Immature natural killer cell (primary cell): ENCODE measurements at regions not wholly inside any gene's neighbourhood (a gene's known extent, or its start where the extent isn't known, plus 50 kb on each side); places are given as distances from the start of the nearest gene placed in this dataset.

Source experiments
- DNase-seq, 3 donors: peaks; one replicate each; pipeline ENCODE4 v3.0.0; 2022; ENCODE audit warnings: mixed read lengths in 1 of 3
- H3K27ac Mint-ChIP-seq, 6 donors: one replicate each; pipeline ENCODE4 v1.8.0; 2020; ENCODE audit warnings: mixed read lengths in 6 of 6, mild to moderate bottlenecking in 5 of 6, inconsistent platforms in 4 of 6, moderate library complexity in 3 of 6
- H3K27me3 Mint-ChIP-seq, 3 donors: one replicate each; pipeline ENCODE4 v1.8.0; 2020 to 2021; ENCODE audit warnings: low read depth in 3 of 3, mild to moderate bottlenecking in 3 of 3, mixed read lengths in 3 of 3, moderate library complexity in 3 of 3, inconsistent platforms in 1 of 3
- H3K36me3 Mint-ChIP-seq, 3 donors: one replicate each; pipeline ENCODE4 v1.8.0; 2020; ENCODE audit warnings: mixed read lengths in 3 of 3, inconsistent platforms in 2 of 3, mild to moderate bottlenecking in 2 of 3
- H3K4me1 Mint-ChIP-seq, 2 donors: one replicate each; pipeline ENCODE4 v1.8.0; 2020; ENCODE audit warnings: inconsistent platforms in 2 of 2, mild to moderate bottlenecking in 2 of 2, mixed read lengths in 2 of 2, moderate library complexity in 1 of 2
- H3K4me3 Mint-ChIP-seq, 5 donors: one replicate each; pipeline ENCODE4 v1.8.0; 2020; ENCODE audit warnings: mild to moderate bottlenecking in 5 of 5, mixed read lengths in 5 of 5, inconsistent platforms in 3 of 5, moderate library complexity in 3 of 5
- H3K9me3 Mint-ChIP-seq, 6 donors: one replicate each; pipeline ENCODE4 v1.8.0; 2020; ENCODE audit warnings: mild to moderate bottlenecking in 6 of 6, mixed read lengths in 6 of 6, inconsistent platforms in 4 of 6, moderate library complexity in 3 of 6

DNA sequence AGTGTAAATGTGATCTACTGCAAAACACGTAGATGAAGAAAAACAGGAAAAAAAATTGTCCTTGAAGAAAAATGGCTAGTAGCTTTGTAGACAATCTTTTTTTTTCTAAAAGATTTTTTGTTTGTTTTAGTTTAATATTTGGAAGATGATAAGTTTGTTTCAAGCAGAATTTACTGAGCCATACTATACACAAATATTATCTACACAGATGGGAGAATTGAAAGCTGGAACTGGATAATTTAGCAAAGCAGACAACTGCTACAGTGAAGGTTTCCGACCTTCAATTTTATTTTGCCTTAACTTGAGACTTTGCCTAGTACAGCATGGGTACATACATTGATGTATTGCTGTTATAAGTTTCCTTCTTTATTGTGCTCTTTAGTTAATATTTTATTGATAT lies 313.0 kb upstream of the PDGFD start:
- DNase-seq: no peak
- Mint-ChIP-seq H3K9me3 (peaks cover 0 to 9% (median 4%) of the 10 kb centered on the region in 6 donors), H3K4me3 (no peak overlapping the region), H3K4me1 (no peaks in the 10 kb centered on the region), H3K27me3 (peaks cover 2 to 4% (median 3%) of the 10 kb centered on the region in 3 donors), H3K36me3 (no peaks in the 10 kb centered on the region), H3K27ac (no peak overlapping the region)

DNA sequence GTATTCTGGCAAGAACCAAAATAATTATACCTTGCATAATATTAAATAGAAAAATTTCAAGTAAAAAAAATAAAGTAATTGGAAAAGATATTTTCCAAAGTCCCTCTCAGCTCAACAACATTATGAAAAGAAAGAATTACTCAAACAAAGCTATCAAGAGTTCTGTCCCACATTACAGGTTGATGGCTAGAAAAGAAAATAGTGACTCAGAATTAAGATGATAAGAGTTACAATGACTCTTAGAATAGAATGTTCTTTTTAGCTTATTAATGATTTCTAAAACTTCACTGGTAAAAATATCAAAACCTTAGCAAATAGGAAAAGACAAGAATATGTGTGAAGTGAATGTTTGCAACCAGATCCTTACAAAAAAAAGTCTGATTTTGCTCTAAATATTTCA lies 312.5 kb upstream of the PDGFD start:
- no peak for DNase-seq
- H3K4me3 Mint-ChIP-seq: no peak overlapping the region
- peaks cover 2 to 4% (median 3%) of the 10 kb centered on the region in 3 donors for H3K27me3 Mint-ChIP-seq
- no peak overlapping the region for H3K27ac Mint-ChIP-seq
- H3K4me1 Mint-ChIP-seq: no peaks in the 10 kb centered on the region
- no peaks in the 10 kb centered on the region for H3K36me3 Mint-ChIP-seq
- peaks cover 0 to 6% (median 2%) of the 10 kb centered on the region in 6 donors for H3K9me3 Mint-ChIP-seq

DNA sequence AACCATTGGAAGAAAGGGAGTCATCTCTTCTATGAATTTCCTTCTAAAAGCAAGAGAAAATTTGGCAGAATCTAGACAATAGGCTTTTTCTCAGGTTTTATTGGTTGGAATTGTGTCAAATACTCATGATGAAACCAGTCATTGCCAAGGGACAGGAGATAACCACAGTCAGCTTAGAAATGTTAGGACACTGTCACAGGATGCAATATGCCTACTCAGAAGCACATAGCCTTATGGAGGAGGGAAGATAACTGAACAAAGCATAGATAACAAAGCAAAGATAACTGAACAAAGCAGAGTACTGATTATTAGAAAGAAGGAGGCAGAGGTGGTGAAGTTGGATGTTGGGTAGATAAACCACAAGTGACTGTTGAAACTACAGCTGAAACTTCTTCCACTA lies 303.5 kb upstream of the PDGFD start:
- H3K27ac Mint-ChIP-seq: no peak overlapping the region
- no peak for DNase-seq
- no peaks in the 10 kb centered on the region for H3K27me3 Mint-ChIP-seq
- no peak overlapping the region for H3K4me3 Mint-ChIP-seq
- no peaks in the 10 kb centered on the region for H3K4me1 Mint-ChIP-seq
- H3K9me3 Mint-ChIP-seq: no peaks in the 10 kb centered on the region
- no peaks in the 10 kb centered on the region for H3K36me3 Mint-ChIP-seq

DNA sequence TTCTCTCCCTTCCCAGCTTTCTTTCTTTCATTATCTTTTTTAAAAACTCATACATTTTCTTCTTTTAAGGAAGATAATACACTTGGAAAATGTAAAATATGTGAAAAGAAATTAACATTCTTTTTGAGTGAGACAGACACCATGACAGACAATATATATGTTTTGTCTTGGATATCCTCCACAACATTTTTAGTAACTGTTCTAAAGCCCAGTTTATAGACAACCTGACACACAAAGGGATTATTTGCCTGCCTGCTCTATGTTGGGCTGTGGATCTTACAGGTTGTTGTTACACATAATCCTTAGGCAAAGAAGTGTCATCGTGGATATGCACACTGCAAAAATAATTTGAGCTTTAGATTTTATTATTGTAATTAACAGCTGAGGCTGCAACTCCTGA lies 301.4 kb upstream of the PDGFD start:
- DNase-seq: no peak
- H3K4me1 Mint-ChIP-seq: no peaks in the 10 kb centered on the region
- H3K36me3 Mint-ChIP-seq: no peaks in the 10 kb centered on the region
- peaks cover 0 to 2% (median 0%) of the 10 kb centered on the region in 3 donors for H3K27me3 Mint-ChIP-seq
- H3K27ac Mint-ChIP-seq: no peak overlapping the region
- H3K4me3 Mint-ChIP-seq: no peak overlapping the region
- H3K9me3 Mint-ChIP-seq: no peaks in the 10 kb centered on the region

DNA sequence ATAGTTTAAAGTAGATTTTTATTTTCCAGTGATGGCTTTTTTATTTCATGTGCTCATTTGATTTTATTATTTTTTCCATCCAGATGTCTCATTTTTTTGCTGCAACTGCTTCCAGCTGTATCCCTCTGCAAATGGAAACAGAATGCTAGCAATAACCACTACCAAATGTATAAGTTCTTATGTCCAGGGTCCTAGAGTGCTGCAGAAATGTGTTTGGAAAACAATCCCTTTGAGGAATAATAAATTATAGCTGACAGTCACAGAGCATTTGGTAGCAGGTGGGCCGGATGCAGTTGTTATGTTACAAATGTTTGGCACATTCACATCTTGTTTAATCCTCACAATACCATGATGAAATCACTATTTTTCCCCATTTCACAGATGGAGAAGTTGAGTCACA lies 300.7 kb upstream of the PDGFD start:
- H3K27ac Mint-ChIP-seq: no peak overlapping the region
- H3K4me1 Mint-ChIP-seq: no peaks in the 10 kb centered on the region
- H3K27me3 Mint-ChIP-seq: peaks cover 0 to 2% (median 0%) of the 10 kb centered on the region in 3 donors
- no peaks in the 10 kb centered on the region for H3K36me3 Mint-ChIP-seq
- no peak overlapping the region for H3K4me3 Mint-ChIP-seq
- DNase-seq: no peak
- H3K9me3 Mint-ChIP-seq: no peaks in the 10 kb centered on the region

DNA sequence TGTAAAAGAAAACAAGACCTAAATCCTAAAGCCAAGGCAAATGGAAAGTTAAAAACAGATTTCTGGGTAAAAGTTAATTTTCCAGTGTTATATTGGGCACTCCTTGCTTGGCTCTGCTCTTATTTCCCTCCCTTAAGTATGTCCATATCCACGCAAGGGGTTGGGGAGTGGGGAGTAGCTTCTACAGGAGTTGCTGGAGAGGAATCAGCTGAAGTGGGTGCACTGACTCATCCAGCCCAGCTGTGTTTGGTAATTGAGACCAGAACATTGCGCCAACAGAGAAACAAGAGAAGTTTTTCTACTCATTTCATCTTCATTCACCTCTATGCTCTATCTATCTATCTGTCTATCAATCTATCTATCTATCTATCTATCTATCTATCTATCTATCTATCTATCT lies 298.4 kb upstream of the PDGFD start:
- DNase-seq: no peak
- peaks cover 0 to 2% (median 2%) of the 10 kb centered on the region in 3 donors for H3K27me3 Mint-ChIP-seq
- H3K4me1 Mint-ChIP-seq: no peaks in the 10 kb centered on the region
- H3K9me3 Mint-ChIP-seq: peaks cover 0 to 3% (median 0%) of the 10 kb centered on the region in 6 donors
- no peaks in the 10 kb centered on the region for H3K36me3 Mint-ChIP-seq
- H3K4me3 Mint-ChIP-seq: no peak overlapping the region
- no peak overlapping the region for H3K27ac Mint-ChIP-seq

DNA sequence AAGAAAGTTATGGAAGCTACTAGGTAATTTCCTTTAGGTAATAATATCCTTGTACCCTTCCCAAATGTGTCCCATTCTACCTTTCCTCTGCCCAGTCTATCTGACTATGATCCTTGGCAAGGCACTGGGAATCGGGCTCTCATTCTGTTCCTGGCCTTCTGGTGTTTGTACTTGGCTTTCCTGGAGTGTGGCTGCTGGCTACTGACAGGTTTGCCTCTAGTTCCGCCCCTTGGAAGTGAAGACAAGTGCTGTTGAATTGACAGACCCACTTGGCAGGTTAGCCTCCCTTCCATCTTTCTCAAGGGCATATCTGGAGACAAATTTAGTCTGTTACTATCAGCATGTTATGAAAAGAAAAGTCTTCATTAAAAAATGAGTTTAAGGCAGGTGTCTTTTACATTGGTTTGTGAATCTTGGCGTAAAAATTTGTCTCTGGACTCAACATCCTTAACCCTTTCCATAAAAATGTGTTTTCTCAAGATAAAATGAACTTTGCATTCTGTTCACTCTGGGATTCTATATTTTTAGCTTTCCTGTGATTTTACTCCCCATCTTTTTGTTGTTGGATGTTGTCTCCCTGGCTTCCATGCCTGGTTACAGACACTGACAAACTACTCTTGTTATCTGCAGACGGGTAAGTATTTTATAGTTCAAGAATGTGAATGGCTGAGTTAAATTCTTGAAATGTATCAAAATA lies 287.4 kb upstream of the PDGFD start:
- H3K27me3 Mint-ChIP-seq: peaks cover 0 to 4% (median 1%) of the 10 kb centered on the region in 3 donors
- H3K9me3 Mint-ChIP-seq: peaks cover 0 to 6% (median 1%) of the 10 kb centered on the region in 6 donors
- no peak overlapping the region for H3K4me3 Mint-ChIP-seq
- no peak for DNase-seq
- H3K4me1 Mint-ChIP-seq: no peaks in the 10 kb centered on the region
- no peak overlapping the region for H3K27ac Mint-ChIP-seq
- no peaks in the 10 kb centered on the region for H3K36me3 Mint-ChIP-seq

DNA sequence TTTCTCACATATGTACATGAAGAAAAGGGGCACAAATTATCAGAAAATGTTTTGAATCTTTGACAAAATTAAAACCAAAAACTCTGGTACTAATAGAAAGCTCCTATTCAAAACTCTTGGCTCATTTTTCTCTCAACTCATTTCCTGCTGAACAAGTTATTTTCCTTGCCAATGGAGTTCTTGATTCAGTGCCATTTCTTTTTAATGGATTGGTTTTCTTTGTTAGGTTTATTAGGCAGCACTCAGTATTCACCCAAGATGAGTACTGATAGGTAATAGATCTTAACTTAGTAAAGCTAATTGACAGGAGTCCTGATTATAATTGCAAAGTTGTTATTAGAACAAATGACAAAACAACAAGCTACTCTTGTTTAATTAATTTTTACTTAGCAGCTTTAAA lies 279.4 kb upstream of the PDGFD start:
- DNase-seq: no peak
- Mint-ChIP-seq H3K9me3 (peaks cover 0 to 7% (median 2%) of the 10 kb centered on the region in 6 donors), H3K36me3 (no peaks in the 10 kb centered on the region), H3K27ac (no peak overlapping the region), H3K4me3 (no peak overlapping the region), H3K27me3 (peaks cover 1 to 8% (median 4%) of the 10 kb centered on the region in 3 donors), H3K4me1 (no peaks in the 10 kb centered on the region)

DNA sequence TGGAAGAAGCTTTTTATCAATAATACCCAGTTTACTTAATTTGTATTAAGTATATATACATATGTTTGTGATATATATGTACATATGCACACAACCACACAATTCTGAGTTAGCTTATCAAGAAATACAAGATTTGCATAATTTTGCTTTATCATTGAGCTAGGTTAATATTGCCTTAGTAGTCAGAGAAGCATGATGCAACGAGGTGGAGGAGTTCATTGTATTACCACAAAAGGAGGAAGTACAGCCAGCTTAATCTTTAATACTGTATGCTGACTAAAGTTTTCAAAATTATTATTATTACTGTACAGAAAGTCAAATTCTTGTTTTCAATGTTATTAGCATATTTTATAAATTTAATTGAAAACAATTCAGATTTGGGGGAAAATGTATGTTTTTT lies 278.4 kb upstream of the PDGFD start:
- Mint-ChIP-seq H3K27me3 (peaks cover 1 to 8% (median 3%) of the 10 kb centered on the region in 3 donors), H3K36me3 (no peaks in the 10 kb centered on the region), H3K9me3 (peaks cover 0 to 7% (median 2%) of the 10 kb centered on the region in 6 donors), H3K4me3 (no peak overlapping the region), H3K27ac (no peak overlapping the region), H3K4me1 (no peaks in the 10 kb centered on the region)
- DNase-seq: no peak

DNA sequence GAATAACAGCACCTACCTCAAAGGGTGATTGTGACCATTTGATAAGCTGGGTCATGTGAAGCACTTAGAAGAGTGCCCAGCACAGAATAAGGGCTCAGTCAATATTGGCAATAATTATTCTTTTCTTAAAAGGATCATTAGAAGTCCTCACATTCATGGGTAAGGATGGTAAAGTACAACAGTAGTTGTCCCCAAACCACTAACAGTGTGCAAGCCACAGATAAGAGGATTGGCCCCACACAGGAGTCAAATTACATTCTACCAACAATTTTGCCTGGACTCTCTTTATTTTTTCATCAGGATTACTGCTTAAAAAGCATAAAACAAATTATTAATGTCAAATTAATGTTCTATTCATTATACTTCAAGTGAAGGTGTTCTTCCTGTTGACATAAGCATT lies 271.5 kb upstream of the PDGFD start:
- Mint-ChIP-seq H3K9me3 (peaks cover 0 to 7% (median 2%) of the 10 kb centered on the region in 6 donors), H3K27ac (no peak overlapping the region), H3K4me1 (no peaks in the 10 kb centered on the region), H3K36me3 (no peaks in the 10 kb centered on the region), H3K27me3 (peaks cover 1 to 6% (median 3%) of the 10 kb centered on the region in 3 donors), H3K4me3 (no peak overlapping the region)
- no peak for DNase-seq

DNA sequence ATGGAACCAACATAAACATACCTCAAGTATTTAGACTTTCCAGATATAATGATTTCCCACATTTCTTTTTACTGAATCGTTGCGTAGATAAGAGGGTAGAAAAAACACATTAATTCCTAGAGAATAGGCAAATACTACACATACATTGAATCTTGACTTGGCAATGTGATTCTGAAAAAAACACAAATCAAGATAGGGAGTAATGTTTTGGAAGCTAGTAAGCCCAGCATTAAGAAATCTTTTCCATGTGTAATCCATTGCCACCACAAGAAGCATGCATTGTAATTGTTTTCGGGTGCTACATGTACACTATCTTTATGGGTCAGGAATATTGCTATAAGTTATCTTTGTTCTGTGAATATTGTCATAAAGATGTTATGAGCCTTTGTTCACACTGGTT lies 269.8 kb upstream of the PDGFD start:
- peaks cover 0 to 8% (median 2%) of the 10 kb centered on the region in 6 donors for H3K9me3 Mint-ChIP-seq
- no peaks in the 10 kb centered on the region for H3K4me1 Mint-ChIP-seq
- H3K27ac Mint-ChIP-seq: no peak overlapping the region
- DNase-seq: no peak
- H3K27me3 Mint-ChIP-seq: peaks cover 2 to 6% (median 2%) of the 10 kb centered on the region in 3 donors
- H3K36me3 Mint-ChIP-seq: no peaks in the 10 kb centered on the region
- H3K4me3 Mint-ChIP-seq: no peak overlapping the region

DNA sequence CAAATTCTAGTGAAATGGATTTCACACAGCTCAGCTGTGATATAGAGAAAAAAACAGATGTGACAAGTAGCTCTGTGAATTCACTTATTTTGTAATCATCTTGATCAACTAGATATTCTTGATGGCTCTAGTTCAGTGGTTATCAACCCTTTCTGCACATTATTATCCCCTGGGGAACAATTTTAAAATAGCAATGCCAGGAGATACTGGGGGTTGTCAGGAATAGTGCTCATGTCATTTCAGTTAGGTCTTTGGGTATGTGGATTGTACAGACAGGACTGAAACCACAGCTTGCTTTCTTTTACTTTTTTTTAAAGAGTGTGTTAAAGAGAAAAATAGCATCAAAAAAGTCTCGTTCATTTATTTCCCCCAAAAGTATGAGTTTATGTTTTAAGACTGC lies 269.0 kb upstream of the PDGFD start:
- Mint-ChIP-seq H3K27me3 (peaks cover 2 to 6% (median 2%) of the 10 kb centered on the region in 3 donors), H3K4me3 (no peak overlapping the region), H3K4me1 (no peaks in the 10 kb centered on the region), H3K36me3 (no peaks in the 10 kb centered on the region), H3K9me3 (peaks cover 0 to 9% (median 0%) of the 10 kb centered on the region in 6 donors), H3K27ac (no peak overlapping the region)
- DNase-seq: no peak

DNA sequence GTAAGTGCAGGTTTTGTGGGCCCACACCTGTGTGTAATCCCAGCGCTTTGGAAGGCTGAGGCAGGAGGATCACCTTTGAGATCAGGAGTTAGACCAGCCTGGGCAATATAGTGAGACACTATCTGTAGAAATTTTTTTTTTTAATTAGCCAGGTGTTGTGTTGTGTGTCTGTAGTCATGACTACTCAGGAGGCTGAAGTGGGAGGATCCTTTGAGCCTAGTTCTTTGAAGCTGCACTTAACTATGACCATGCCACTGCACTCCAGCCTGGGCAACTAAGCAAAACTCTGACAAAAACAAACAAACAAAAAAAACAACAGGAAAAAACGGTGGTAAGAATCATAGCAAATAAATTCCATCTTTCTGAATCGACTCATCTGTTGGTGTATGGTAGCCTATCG lies 268.6 kb upstream of the PDGFD start:
- Mint-ChIP-seq H3K27ac (no peak overlapping the region), H3K9me3 (peaks cover 0 to 9% (median 0%) of the 10 kb centered on the region in 6 donors), H3K4me3 (no peak overlapping the region), H3K4me1 (no peaks in the 10 kb centered on the region), H3K36me3 (no peaks in the 10 kb centered on the region), H3K27me3 (peaks cover 2 to 6% (median 2%) of the 10 kb centered on the region in 3 donors)
- no peak for DNase-seq

DNA sequence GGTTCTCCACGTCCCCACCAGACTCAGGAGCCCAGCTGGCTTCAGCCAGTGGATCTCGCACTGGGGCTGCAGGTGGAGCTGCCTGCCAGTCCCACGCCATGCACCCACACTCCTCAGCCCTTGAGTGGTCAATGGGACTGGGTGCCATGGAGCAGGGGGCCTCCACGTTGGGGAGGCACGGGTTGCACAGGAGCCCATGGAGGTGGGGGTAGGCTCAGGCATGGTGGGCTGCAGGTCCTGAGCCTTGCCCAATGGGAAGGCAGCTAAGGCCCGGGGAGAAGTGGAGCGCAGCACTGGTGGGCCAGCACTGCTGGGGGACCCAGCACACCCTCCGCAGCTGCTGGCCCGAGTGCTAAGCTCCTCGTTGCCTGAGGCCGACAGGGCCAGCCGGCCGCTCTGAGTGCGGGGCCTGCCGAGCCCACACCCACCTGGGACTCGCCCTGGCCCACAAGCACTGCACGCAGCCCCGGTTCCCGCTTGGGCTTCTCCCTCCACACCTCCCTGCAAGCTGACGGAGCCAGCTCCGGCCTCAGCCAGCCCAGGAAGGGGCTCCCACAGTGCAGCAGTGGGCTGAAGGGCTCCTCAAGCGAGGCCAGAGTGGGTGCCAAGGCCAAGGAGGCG lies 258.5 kb upstream of the PDGFD start:
- Mint-ChIP-seq H3K36me3 (no peaks in the 10 kb centered on the region), H3K4me1 (no peaks in the 10 kb centered on the region), H3K4me3 (no peak overlapping the region), H3K9me3 (peaks cover 0 to 1% (median 0%) of the 10 kb centered on the region in 6 donors), H3K27ac (no peak overlapping the region), H3K27me3 (peaks cover 0 to 6% (median 2%) of the 10 kb centered on the region in 3 donors)
- no peak for DNase-seq
